A673 (cell line): ENCODE measurements at regions not wholly inside any gene's neighbourhood (a gene's known extent, or its start where the extent isn't known, plus 50 kb on each side); places are given as distances from the start of the nearest gene placed in this dataset.

Source experiments
- CTCF ChIP-seq: fragments of 300-800, 200-600 bp; sonication (generic); conservative IDR thresholded peaks from 2 replicates; pipeline ENCODE4 v1.5.1; 2017; ENCODE audit warnings: low read depth, mild to moderate bottlenecking, antibody characterized with exemption, low read length, moderate library complexity, mixed read lengths
- EZH2 ChIP-seq: fragments of 200-600 bp; sonication (generic); IDR thresholded peaks from 2 replicates; pipeline ENCODE4 v1.6.1; 2017; ENCODE audit warnings: borderline replicate concordance, low read depth, mild to moderate bottlenecking, mixed read lengths, antibody characterized with exemption, low read length; ENCODE audit not compliant: poor library complexity, severe bottlenecking

GRCh38 chr4:126705266-126705665 lies 927.5 kb upstream of the INTU start:
- TF ChIP-seq CTCF (no peak), EZH2 (no peak)
